Astrocyte of the cerebellum (primary cell): ENCODE measurements at regions not wholly inside any gene's neighbourhood (a gene's known extent, or its start where the extent isn't known, plus 50 kb on each side); places are given as distances from the start of the nearest gene placed in this dataset.

Source experiments
- DNase-seq: peaks from one replicate; pipeline ENCODE4 v3.0.0-alpha.2; 2011; ENCODE audit warnings: low read depth
- H3K4me3 ChIP-seq: 2 replicates; pipeline ENCODE4 v1.5.1; 2011; ENCODE audit warnings: mild to moderate bottlenecking, low read depth, low read length, moderate library complexity
- in situ Hi-C: cut with HindIII; loops from 2 replicates; pipeline ENCODE4 v1.10.0; 2017; ENCODE audit warnings: low sequenced_read_pairs
- TF ChIP-seq, protein P1 (sequence below): IDR thresholded peaks from 2 replicates; pipeline ENCODE4 v1.5.1; 2012; ENCODE audit warnings: low read length, low read depth, moderate library complexity, mild to moderate bottlenecking; ENCODE audit errors: missing control alignments

DNA sequence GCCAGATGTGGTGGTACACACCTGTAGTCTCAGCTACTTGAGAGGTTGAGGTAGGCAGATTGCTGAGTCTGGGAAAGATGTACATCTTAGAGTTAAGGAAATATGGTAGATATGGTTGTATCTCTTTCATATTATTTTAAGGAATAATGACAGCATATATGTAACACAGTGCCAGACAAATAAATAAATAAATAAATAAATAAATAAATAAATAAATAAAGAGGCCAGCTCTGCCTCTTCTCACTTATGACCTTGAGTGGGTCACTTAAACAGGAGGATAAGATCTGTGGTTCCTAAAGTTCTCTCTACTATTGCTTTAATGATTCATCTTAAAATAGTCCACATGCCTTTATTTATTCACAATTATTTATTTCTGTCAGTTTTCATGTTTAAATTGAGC lies 890.9 kb upstream of the TENM4 start:
- in situ Hi-C loops: no loop called here
- H3K4me3 ChIP-seq: no peak overlapping the region
- TF ChIP-seq, protein P1, sequence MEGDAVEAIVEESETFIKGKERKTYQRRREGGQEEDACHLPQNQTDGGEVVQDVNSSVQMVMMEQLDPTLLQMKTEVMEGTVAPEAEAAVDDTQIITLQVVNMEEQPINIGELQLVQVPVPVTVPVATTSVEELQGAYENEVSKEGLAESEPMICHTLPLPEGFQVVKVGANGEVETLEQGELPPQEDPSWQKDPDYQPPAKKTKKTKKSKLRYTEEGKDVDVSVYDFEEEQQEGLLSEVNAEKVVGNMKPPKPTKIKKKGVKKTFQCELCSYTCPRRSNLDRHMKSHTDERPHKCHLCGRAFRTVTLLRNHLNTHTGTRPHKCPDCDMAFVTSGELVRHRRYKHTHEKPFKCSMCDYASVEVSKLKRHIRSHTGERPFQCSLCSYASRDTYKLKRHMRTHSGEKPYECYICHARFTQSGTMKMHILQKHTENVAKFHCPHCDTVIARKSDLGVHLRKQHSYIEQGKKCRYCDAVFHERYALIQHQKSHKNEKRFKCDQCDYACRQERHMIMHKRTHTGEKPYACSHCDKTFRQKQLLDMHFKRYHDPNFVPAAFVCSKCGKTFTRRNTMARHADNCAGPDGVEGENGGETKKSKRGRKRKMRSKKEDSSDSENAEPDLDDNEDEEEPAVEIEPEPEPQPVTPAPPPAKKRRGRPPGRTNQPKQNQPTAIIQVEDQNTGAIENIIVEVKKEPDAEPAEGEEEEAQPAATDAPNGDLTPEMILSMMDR: no peak
- DNase-seq: no peak

DNA sequence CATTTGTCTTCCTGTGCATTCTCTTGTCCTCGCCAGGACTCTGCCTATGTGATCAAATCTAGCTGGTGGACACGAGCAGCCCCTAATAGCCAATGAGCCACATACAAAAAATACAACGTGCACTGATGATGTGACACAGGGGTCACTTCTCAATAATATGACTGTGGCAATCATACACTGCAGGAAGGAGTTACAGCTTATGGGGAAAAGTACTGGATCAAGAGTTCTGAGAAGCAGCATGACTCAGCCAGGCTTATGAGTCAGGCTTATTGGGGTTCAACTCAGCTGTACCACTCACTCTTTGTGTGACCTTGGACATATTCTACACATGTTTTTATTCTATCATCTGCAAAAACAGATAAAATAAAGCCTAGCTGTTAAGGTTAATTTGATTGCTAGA lies 889.4 kb upstream of the TENM4 start:
- TF ChIP-seq, protein P1: no peak
- in situ Hi-C loops: no loop called here

DNA sequence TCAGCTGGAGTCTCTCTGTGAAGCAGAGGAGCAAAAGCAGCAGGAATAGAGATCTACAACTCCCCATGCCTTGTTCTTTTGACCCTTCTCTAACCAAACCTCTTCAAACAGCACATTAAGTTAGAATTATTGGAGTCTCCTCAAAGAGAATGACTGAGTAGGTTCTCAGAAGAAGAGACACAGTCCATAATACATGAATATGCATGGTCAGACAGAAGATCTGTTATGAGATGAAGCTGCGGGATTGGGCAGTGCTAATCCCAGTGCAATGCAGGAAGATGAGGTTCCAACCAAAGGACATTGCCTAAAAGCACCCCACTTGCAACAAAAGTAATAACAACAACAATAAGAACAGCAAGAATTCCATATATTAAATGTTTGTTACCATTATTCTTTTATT lies 887.9 kb upstream of the TENM4 start:
- no peak for DNase-seq
- TF ChIP-seq, protein P1: no peak
- H3K4me3 ChIP-seq: no peak overlapping the region
- in situ Hi-C loops: no loop called here

More for the DNA sequence above, 889.4 kb upstream of the TENM4 start:
- no peak overlapping the region for H3K4me3 ChIP-seq
- DNase-seq: no peak

DNA sequence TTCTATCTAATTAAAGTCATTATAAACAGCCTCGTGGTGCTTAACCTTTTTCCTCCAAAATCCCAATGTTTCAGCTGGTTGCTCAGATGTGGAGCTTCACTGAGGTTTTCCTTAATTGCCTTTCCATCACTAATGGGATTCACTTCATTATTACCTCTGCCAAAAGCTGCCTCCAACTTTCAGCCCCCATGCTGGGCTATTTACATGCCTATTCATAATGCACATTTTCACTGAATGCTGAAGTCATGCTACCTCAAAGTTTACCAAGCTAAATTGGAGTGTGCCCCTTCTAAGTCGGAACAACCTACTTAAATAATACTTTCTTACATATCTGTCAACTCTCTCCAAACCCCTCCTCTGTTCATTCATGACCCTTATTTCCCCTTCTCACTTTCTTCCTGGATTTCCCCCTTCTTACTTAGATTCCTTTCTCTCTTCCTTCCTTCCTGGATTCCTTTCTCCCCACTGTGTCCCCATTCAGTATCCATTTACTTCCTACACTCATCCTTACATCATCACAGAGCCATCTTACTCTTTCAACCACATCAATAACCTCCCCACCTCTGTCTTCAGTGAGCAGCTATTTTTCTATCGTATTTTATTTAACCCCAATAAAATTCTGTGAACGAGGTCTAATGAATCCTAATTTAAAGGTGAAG lies 887.3 kb upstream of the TENM4 start:
- in situ Hi-C loops: no loop called here
- DNase-seq: no peak
- H3K4me3 ChIP-seq: no peak overlapping the region
- TF ChIP-seq, protein P1: no peak

DNA sequence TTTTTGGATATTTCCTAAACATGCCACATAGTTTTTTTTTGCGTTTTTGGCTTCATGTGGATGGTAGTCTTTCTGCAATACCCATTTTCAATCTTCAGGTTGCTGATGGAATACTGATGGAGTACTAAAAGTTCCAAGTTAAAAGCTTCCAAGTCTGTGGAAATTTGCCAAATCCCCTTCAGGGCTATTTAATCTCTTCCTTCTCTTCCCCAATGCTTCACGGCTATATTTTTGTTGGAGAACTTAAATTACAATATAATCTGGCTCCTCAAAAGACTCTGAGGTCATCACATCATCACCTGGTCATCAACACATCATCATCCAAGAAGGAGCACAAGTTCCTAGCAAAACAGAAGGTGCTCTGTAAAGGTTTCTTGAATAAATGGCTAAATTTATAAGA lies 881.0 kb upstream of the TENM4 start:
- TF ChIP-seq, protein P1: no peak
- in situ Hi-C loops: loop anchor here (5.0 kb wide), 2 partner anchors 36 to 71 kb away; no protein-coding TSS in a partner anchor
- no peak overlapping the region for H3K4me3 ChIP-seq
- no peak for DNase-seq

DNA sequence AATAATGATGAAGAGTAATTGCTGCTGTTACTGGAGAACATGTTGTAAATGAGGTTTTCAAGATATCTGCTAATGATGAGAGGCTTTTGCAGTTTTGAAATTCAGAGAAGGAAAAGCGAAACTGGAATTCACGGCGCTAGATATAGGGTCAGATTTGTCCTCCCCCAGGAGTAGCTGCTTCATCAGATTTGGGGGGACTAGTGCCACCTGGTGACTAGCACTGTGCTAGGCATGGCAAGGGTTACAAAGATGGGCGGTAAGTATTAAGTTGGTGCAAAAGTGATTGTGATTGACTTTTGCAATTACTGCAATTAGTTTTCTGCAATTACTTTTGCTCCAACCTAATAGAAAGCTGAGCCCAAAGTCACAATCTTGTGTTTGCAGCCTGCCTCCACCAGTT lies 879.9 kb upstream of the TENM4 start:
- TF ChIP-seq, protein P1: peak; percentile 33
- H3K4me3 ChIP-seq: no peak overlapping the region
- no peak for DNase-seq
- in situ Hi-C loops: loop anchor here (5.0 kb wide), 2 partner anchors 37 to 72 kb away; no protein-coding TSS in a partner anchor

DNA sequence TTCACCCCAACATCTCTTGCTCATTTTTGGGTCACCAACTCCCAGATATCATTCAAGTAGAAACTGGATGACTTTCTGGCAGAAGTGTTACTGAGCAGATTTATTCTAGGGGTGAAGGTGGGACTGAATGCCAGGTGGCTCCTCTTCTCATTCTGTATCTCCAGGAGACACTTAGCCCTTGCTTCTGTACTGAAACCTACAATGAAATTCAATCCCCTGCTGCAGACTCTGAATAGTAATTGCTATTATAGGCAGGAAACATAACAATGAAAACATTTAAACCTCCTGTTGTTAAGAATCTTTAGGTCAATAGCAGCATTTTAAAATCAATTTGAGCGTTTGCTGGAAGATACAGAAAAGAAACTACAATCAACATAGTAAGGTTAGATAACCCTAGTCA lies 879.4 kb upstream of the TENM4 start:
- H3K4me3 ChIP-seq: no peak overlapping the region
- DNase-seq: no peak
- TF ChIP-seq, protein P1: no peak
- in situ Hi-C loops: loop anchor here (5.0 kb wide), 2 partner anchors 37 to 72 kb away; no protein-coding TSS in a partner anchor
